Limb (tissue), 2 donors: ENCODE measurements at regions not wholly inside any gene's neighbourhood (a gene's known extent, or its start where the extent isn't known, plus 50 kb on each side); places are given as distances from the start of the nearest gene placed in this dataset.

Source experiments
- DNase-seq, 2 donors: peaks; one replicate each; pipeline ENCODE4 v3.0.0-alpha.2; 2016; ENCODE audit errors: extremely low spot score in 2 of 2

DNA sequence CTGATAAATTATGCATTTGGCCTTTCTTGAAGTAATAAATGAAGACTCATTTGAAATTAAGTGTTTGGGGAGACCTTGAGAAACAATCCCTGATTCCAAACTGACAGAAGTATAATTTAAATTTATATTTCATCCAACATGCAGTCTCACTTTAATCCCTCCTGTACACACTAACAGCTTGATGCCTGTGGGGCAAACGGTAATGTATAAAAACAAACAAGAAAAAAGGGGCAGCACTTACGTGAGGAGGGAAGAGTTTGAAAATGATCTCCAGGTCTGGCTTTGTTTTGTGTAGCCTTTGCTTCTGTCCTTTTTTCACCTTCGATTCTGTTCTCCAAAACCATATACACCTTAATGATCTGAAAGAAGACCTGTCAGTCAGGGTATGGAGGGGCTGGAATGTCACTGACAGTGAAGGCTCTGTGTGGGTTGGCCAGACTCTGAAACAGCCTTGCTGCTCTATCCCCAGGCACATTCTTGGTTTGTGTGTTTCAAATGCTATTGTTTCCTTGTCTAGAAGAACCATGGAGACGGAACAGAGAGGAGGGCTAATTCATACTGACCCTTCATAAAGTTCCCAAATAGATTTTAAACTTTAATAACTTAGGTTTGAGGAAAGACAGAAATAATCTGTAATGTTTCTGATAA, 338.2 kb upstream of the WWC1 start:
- DNase-seq: no peak

DNA sequence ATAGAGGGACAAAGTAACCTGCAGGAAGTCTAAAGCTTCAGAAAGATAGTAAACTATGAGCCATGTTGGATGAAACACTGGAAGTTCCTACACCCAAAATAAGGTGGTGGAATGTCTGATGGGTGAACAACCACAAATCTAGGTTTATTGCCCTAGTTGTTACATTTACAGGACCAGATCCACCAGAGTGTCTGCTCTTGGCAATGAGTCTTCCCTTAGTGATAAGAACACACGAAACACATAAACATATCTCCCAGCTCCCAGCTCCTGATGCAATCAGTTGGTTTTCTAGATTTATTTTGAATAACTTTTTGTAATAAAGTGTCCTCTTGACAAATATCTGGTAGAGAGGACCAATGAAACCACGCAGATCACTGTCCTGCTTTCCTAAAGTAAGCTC, 329.7 kb upstream of the WWC1 start:
- no peak for DNase-seq

DNA sequence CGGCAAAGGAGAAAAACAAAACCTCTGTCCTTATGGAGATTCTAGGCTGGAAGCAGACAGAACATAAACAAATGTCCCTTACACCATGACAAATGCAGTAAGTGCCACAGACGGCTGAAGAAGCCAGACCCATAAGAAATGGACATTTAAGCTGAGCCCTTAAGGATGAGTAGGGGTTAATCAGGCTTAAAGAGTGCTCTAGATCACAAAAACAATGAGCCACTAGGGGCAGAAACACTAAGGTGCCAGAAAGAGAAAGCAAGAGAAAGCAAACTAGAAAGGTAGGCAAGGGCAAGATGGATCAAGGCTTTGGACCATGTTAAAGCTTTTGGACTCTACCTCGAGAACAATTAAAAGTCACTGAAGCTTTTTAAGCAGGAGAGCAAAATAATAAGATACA, 326.9 kb upstream of the WWC1 start:
- DNase-seq: no peak

DNA sequence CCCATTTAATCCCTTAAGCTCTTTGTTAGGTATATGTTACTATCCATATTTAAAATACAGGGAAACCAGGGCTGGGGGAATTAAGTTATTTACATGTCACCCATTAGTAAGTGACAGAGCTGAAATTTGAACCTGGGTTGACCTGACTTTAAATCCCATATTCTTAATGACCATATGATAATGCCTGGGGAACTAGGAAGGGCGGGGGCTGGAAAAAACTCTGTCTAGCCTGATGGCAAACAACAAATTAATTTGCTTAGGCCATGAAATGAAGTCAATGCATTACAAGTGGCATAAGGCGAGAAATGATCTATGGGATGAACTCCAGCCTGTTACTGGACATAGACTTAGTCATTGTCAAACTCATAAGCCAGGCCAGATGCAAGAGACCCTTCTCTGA, 325.7 kb upstream of the WWC1 start:
- no peak for DNase-seq

DNA sequence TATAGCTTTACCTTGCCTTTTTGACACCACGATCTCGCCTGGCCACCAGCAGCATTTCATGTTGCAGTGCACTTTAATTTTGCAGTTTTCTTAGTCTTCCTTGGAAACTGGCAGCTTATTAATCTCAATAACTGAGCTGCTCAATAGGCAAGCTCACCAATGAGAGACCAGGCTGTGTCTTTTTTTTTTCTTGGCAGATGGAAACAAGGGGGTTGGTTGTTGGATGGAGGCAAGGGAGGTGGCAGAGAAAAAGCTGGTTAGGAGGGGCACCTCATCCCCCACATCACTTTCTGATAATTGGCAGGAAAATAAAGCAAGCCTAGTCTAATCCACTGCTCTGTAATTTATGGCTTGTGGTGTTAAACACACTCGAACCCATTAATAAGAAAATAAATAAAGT, 324.5 kb upstream of the WWC1 start:
- no peak for DNase-seq

DNA sequence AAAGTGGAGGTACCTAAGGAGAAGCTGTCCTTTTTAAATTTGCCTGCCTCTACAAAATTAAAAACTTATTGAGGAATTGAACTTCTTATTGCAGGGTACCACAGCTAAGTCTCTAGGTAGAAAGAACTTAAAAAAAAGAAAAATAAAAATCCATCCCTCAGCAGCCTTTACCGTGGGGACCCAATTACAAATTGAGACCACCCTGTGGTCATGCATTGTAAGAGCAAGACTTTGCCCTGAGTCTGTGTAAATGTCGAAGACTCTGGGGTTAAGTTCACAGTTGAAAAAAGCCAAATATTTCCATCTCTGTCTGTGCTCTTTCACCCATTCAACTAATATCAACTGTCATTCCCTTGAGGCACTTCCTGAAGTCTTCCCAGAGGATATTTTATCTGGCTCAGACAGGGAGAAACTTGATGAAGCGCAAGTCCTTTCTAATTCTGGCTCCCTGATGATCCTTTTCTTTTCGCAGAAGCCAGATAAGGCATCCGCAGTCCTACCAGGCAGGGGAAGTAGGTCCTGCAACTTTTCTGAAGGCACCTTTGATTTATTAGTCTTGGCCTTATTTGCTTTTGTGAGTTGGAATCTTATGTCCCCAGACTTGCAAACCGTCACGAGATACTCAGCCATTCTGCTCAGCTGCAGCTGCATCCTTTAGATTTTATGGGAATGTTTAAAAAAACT, 323.8 kb upstream of the WWC1 start:
- no peak for DNase-seq

DNA sequence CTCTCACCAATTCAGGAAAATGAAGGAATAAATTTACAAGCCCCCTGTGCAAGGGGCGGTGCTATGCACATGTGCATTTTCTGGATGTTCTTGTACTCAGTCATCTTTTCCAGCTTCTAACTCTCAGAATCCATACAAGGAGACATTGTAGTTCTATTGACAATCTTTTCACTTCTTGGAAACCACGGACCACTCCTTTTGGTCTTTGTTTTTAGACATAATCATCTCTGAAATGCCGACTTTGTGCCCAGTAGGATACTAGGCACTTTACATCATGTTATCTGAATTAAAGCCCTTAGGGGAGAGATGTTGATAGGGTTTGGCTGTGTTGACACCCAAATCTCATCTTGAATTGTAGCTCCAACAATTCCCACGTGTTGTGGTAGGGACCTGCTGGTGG, 322.6 kb upstream of the WWC1 start:
- no peak for DNase-seq

DNA sequence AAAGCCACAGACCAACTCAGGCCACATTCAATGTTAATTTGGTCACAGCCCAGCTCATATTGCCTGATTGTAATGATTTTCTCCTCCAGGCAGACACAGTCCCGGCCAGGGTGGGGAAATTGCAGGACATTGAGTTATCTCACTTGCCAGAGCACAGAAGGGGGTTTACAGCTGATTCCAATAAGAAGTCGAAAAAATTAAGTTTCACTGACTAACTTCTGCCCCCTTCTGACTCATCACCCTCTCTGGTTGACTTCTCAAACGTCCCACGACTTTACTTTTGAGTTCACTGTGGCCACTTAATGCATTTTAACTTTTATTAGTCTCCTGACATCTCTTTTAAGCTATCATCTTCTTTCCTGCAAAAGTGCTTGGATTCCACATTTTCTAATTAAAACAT, 321.4 kb upstream of the WWC1 start:
- no peak for DNase-seq

DNA sequence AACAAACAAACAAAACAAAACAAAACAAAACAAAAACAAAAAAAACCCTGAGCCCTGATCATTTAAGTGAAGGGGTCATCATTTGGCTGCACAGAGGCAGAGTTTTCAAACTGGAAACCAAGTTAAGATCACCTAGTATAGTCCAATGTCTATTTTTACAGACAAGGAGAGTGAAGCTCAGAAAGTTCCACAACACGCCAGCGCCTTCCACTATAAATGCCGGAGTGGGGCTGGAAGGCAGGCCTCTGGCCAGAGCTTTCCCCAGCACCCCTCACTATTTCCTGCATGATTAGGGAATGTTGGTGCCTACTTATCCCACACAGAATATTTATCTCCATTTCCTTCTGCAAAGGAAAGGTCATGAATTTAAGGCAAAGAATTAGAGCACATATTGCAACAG, 319.7 kb upstream of the WWC1 start:
- no peak for DNase-seq

DNA sequence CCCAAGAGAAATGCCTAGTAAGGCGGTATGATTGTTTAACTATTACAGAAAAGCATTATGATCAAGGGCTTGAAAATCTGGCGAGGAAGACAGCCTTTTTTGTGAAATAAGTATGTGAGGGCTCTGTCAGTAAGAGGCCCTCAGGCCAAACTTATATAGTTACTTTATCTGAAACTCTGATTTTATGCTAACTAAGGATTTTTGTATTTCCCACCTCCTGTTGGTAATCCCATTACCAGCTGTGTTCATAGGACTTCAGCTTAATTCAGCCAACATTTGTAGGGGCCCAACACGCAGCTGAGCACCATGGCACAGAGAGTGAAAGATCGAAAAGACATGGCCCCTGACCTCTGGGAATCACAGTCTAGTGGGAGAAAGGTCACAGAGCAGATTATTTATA, 318.3 kb upstream of the WWC1 start:
- no peak for DNase-seq

DNA sequence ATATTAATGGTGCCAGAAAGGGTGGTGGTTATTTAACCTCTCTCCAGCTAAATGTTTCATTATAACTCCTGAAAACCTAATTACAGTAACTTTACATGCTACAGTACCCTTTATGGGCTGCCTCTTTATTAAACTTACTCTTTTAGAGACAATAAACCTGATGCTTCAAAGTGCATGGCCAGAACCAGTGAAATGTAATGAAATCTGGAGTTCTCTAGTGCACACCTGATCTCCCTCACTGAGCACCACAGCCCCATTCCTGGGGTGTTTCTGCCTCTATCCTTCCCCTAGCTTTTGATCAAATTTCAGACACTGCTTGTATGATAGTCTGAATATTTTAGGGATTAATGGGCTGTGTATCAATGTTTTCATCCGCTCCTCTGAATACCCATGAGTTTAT, 306.5 kb upstream of the WWC1 start:
- no peak for DNase-seq

DNA sequence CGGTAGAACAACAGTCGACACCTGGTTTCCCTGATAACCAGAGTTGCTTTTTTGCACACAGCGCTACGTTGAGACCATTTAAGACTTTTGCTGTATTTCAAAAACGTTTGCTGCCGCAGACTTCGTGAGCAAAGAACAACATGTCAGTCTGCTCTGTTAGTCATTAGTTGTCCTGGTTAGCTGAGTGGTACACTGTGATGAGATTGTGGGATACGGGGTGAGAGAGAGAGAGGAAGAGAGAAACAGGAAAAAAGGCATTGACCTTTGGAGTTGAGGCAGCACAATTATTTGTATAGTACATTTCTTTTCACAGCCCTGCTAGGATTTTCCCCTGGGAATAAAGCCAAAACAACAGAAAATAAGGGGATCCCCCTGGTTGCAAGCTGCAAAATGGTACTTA, 306.1 kb upstream of the WWC1 start:
- DNase-seq: no peak

DNA sequence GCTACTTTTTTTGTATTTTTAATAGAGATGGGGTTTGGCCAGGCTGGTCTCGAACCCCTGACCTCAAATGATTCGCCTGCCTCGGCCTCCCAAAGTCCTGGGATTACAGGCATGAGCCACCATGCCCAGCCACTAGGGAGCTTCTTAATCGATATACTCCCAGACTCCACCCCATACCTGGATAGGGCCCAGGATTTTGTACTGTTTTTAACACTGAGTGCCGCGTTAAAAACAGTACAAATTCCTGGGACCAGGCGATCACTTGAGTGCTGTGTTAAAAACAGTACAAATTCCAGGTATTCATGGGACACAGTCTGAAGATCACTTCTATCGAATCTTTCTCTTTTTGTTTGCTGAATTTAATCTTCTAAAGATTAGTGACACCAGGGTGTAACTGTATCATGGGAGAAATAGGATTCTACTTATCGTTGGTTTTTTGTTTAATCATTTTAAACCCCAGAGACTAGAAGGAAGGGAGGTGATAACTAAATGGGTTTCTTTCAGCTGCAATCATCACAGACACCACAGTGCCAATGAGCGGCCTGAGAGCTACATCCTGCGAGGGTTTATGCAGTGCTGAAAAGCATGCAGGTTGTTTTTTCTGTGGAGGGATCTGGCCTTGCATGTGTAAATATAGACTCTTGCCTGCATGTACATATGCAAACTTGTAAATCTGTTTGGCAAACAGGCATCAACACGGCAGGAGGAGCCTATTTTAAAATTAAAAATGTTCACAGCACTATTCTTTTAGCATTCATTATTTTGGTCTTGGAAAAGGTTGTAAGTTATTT, 303.8 kb upstream of the WWC1 start:
- no peak for DNase-seq

DNA sequence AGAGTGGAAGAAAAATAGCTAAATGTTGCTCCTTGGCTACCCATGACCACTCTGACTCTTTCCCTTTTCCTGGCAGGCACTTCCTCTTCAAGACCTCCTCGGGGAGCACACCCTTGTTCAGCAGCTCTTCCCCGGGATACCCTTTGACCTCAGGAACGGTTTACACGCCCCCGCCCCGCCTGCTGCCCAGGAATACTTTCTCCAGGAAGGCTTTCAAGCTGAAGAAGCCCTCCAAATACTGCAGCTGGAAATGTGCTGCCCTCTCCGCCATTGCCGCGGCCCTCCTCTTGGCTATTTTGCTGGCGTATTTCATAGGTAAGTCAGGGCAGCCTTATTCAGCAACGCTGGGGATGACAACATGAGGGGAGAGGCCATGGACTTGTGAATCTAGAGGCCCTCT, 298.6 kb upstream of the WWC1 start:
- DNase-seq: no peak

DNA sequence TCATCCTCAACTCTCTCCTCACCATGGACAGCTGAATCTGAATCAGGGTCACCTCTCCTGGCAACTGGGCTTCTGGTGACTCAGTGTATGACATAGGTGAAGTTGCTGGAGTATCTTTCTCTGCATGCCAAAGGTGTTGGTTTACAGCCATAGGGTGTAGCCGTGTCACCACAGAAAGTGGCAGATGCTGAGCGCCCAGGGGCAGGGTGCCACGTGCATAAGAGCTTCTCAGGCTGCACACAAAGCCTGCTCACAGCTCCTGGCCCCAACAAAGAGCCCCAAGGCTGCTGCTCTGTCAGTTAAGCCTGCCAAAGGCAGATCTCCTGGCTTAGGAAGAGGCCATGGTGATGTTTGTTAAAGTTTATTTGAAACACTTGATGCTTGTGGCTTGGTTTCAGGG, 297.7 kb upstream of the WWC1 start:
- no peak for DNase-seq

DNA sequence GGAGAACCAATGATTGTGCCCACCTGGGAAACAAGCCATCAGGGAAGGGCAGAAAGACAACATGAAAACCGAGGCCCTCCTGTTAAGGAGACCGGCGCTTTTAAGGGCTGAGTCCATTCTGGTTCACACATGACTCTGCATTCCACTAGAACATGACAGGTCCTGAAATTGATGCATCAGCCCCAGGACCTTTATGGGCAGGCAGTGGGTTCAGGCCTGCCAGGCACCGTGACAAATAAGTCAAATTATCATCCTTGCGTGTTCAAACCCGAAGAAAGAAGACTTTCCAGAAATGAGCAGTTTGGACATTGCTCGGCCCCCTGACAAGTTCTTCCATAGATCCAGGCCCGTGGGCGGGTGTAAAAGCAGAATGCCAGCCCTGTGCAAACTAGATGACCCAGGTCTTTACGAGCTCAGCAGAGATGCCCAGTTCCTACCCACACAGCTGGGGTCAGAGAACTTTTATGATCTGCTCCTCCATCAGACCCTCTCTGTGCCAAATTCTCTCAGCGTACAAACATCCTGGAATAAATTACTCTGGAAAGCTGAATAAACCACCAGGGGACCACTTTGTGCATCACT, 295.5 kb upstream of the WWC1 start:
- DNase-seq: no peak

DNA sequence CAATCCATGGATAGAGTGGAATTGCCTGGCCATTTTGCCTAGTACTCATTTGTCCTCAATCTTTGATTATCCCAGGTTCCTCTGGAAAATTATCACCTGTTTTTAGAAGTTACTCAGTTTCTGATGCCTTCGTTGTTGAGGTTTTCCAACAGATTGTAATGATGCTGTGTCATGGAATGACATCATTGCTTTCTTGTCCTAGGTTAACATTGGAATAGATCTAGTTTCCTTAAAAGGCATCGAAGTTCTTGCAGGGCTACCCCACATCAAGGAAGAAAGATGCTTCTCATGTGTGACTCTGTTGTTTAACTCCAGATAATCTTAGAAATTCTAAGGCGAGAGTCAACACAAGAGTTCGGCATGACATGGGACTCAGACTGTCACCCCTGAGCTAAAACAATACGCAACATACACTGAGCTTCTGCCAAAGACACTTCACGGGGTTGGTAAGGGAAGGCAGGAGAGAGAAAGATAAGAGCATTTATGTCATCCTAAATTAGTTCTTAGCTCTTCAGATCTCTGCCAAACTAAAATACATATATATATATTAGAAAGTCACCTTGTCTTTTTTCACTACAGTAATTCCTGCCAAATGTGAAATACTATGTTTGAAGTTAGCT, 293.2 kb upstream of the WWC1 start:
- no peak for DNase-seq

DNA sequence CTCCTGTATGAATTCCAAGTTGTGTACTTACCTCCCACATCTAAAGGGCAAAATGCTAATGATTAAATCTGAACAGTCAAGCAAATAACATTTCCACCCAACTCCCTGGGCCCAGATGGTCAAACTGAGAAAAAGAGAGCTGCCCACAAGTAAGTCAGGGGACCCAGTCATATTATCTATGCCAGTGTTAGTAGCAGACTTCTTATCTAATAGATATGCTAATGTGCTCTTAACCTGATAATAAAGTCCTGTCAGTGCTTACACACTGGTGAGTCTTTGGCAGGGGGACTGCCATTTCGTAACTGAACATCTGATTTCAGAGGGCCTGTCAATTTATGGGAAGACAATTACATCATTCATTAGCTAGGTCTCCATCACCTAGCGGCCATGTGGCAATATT, 292.3 kb upstream of the WWC1 start:
- DNase-seq: no peak

DNA sequence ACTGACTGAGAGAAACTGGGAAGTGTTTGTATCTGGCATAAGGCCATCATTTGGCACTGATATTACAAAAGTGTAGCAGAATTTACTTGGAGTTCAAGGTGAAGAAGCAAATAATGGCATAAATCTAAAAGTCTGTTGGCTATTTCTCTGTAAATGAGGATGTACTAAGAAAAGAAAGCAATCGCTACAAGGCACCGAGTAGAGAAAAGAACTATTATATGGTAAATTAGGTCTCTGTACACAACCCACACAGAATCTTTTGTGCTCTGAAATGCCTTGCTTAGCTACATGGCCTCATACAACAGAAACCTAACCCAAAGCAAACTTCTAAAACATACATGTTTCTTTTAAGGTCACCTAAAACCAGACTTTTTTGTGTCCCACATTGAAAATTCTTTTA, 290.1 kb upstream of the WWC1 start:
- DNase-seq: no peak

DNA sequence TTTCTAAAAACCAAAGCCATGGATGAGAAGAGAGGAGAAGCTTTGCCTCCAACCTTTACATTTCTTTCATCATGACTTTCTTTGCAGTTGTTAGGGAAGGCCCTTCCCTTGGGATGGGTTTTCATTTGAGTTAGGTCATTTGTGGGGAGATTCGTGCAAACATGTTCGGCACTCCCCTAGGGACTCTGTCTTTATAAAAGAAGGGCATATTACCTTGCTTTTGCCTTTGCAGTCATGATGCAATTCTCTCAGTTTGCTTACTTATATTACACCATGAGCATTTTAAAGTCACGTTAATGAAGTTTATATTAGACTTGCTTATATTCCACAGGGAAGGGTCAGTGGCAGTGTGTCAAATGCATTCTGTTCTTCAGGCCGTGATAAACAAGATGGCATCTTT, 289.3 kb upstream of the WWC1 start:
- no peak for DNase-seq

DNA sequence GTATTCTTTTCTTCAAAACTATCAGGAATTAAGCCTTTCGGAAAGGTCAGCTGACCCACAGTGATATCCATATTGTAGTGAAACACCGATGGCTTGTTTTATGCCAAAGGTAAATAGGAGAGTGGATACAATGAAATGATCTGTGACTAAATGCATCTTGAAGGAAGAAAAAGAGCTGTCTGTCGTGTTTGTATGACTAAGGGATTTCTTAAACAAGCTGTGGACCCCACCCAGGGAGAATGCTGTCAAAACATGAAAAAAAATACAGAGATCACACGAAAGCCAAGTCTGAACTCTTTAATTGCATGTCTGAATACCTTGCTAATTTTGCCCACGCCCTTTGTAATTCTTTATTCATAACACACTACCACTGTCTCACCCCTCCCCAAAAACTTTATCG, 286.4 kb upstream of the WWC1 start:
- no peak for DNase-seq

DNA sequence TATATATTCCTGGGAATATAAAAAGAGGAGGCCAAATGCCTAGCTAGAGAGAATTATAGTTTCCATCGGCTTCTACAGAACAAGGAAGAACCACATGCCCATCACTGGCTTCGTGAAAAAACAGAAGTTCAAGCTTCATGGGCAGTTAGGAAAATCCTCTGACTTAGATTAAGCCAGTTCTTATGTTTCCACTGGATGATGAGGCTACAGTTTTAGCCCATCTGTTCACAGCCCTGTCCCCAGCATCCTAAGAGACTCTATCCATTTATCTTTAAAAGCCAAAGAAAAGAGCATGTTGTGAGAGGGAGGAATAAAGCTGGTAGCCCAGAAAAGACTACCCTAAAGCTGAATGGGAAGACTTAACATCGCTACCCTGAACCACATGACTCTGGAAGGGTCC, 285.5 kb upstream of the WWC1 start:
- no peak for DNase-seq
